IgD-negative memory B cell (primary cell): ENCODE measurements at regions not wholly inside any gene's neighbourhood (a gene's known extent, or its start where the extent isn't known, plus 50 kb on each side); places are given as distances from the start of the nearest gene placed in this dataset.

Experiments used
- H3K27ac Mint-ChIP-seq, 3 donors: one replicate each; pipeline ENCODE4 v1.8.0; 2020 to 2022; ENCODE audit warnings: mild to moderate bottlenecking in 3 of 3, mixed read lengths in 3 of 3, moderate library complexity in 1 of 3
- H3K27me3 Mint-ChIP-seq: one replicate; pipeline ENCODE4 v1.8.0; 2021; ENCODE audit warnings: mixed read lengths
- H3K36me3 Mint-ChIP-seq: one replicate; pipeline ENCODE4 v1.8.0; 2020; ENCODE audit warnings: mild to moderate bottlenecking, mixed read lengths
- H3K4me1 Mint-ChIP-seq, 3 donors: one replicate each; pipeline ENCODE4 v1.8.0; 2020 to 2022; ENCODE audit warnings: mixed read lengths in 3 of 3, mild to moderate bottlenecking in 1 of 3
- H3K4me3 Mint-ChIP-seq, 4 donors: one replicate each; pipeline ENCODE4 v1.8.0; 2020 to 2022; ENCODE audit warnings: mild to moderate bottlenecking in 4 of 4, mixed read lengths in 4 of 4, moderate library complexity in 3 of 4
- H3K9me3 Mint-ChIP-seq, 3 donors: one replicate each; pipeline ENCODE4 v1.8.0; 2020 to 2021; ENCODE audit warnings: mixed read lengths in 3 of 3, mild to moderate bottlenecking in 1 of 3

GRCh38 chr4:54540931-54541330 is 116.8 kb upstream of the KIT start:
- Mint-ChIP-seq H3K4me1 (peaks cover 0 to 1% (median 0%) of the 10 kb centered on the region in 3 donors), H3K9me3 (peaks cover 0 to 2% (median 0%) of the 10 kb centered on the region in 3 donors), H3K36me3 (no peaks in the 10 kb centered on the region), H3K27ac (no peak overlapping the region), H3K27me3 (peaks cover 1% of the 10 kb centered on the region), H3K4me3 (no peak overlapping the region)

GRCh38 chr4:54541426-54542118 is 116.2 kb upstream of the KIT start:
- H3K4me1 Mint-ChIP-seq = peaks cover 0 to 1% (median 0%) of the 10 kb centered on the region in 3 donors
- H3K4me3 Mint-ChIP-seq = no peak overlapping the region
- H3K27ac Mint-ChIP-seq = no peak overlapping the region

GRCh38 chr4:54542119-54542438 is 115.7 kb upstream of the KIT start:
- H3K36me3 Mint-ChIP-seq = no peaks in the 10 kb centered on the region
- H3K27ac Mint-ChIP-seq = no peak overlapping the region
- no peak overlapping the region for H3K4me3 Mint-ChIP-seq
- H3K4me1 Mint-ChIP-seq = peaks cover 0 to 1% (median 0%) of the 10 kb centered on the region in 3 donors
- H3K9me3 Mint-ChIP-seq = peaks cover 0 to 2% (median 0%) of the 10 kb centered on the region in 3 donors
- H3K27me3 Mint-ChIP-seq = peaks cover 1% of the 10 kb centered on the region

More at GRCh38 chr4:54541426-54542118, 116.2 kb upstream of the KIT start:
- no peaks in the 10 kb centered on the region for H3K36me3 Mint-ChIP-seq
- H3K9me3 Mint-ChIP-seq = peaks cover 0 to 2% (median 0%) of the 10 kb centered on the region in 3 donors
- H3K27me3 Mint-ChIP-seq = peaks cover 1% of the 10 kb centered on the region

GRCh38 chr4:54542540-54543041 is 115.2 kb upstream of the KIT start:
- Mint-ChIP-seq H3K4me1 (peaks cover 0 to 3% (median 0%) of the 10 kb centered on the region in 3 donors), H3K9me3 (peaks cover 0 to 2% (median 0%) of the 10 kb centered on the region in 3 donors), H3K36me3 (no peaks in the 10 kb centered on the region), H3K27ac (no peak overlapping the region), H3K4me3 (no peak overlapping the region), H3K27me3 (peaks cover 1% of the 10 kb centered on the region)

- H3K4me1 Mint-ChIP-seq = peaks cover 0 to 8% (median 4%) of the 10 kb centered on the region in 3 donors
- no peak overlapping the region for H3K27ac Mint-ChIP-seq
- peaks cover 0 to 2% (median 0%) of the 10 kb centered on the region in 3 donors for H3K9me3 Mint-ChIP-seq
- peaks cover 1% of the 10 kb centered on the region for H3K27me3 Mint-ChIP-seq
- H3K4me3 Mint-ChIP-seq = no peak overlapping the region
- H3K36me3 Mint-ChIP-seq = no peaks in the 10 kb centered on the region
Measured at GRCh38 chr4:54543088-54543795, 114.5 kb upstream of the KIT start.

- peaks cover 1% of the 10 kb centered on the region for H3K27me3 Mint-ChIP-seq
- no peaks in the 10 kb centered on the region for H3K36me3 Mint-ChIP-seq
- no peak overlapping the region for H3K4me3 Mint-ChIP-seq
- H3K27ac Mint-ChIP-seq = no peak overlapping the region
- peaks cover 0 to 8% (median 4%) of the 10 kb centered on the region in 3 donors for H3K4me1 Mint-ChIP-seq
- H3K9me3 Mint-ChIP-seq = peaks cover 0 to 2% (median 0%) of the 10 kb centered on the region in 3 donors
Measured at GRCh38 chr4:54545663-54546424, 111.9 kb upstream of the KIT start.

- H3K36me3 Mint-ChIP-seq = no peaks in the 10 kb centered on the region
- peaks cover 0 to 8% (median 4%) of the 10 kb centered on the region in 3 donors for H3K4me1 Mint-ChIP-seq
- H3K9me3 Mint-ChIP-seq = peaks cover 0 to 2% (median 0%) of the 10 kb centered on the region in 3 donors
- no peaks in the 10 kb centered on the region for H3K27me3 Mint-ChIP-seq
- peak overlapping the region in 1 of 4 donors; percentile 56 for H3K4me3 Mint-ChIP-seq
- H3K27ac Mint-ChIP-seq = no peak overlapping the region
Measured at GRCh38 chr4:54547299-54548097, 110.3 kb upstream of the KIT start.

GRCh38 chr4:54548098-54548620 is 109.6 kb upstream of the KIT start:
- Mint-ChIP-seq H3K27me3 (no peaks in the 10 kb centered on the region), H3K9me3 (peaks cover 0 to 2% (median 0%) of the 10 kb centered on the region in 3 donors), H3K4me3 (peak overlapping the region in 1 of 4 donors; percentile 56), H3K36me3 (no peaks in the 10 kb centered on the region), H3K4me1 (peaks cover 0 to 8% (median 4%) of the 10 kb centered on the region in 3 donors), H3K27ac (no peak overlapping the region)

GRCh38 chr4:54548831-54549460 is 108.8 kb upstream of the KIT start:
- no peaks in the 10 kb centered on the region for H3K36me3 Mint-ChIP-seq
- H3K9me3 Mint-ChIP-seq = peaks cover 0 to 5% (median 0%) of the 10 kb centered on the region in 3 donors
- no peak overlapping the region for H3K4me3 Mint-ChIP-seq
- peaks cover 0 to 8% (median 4%) of the 10 kb centered on the region in 3 donors for H3K4me1 Mint-ChIP-seq
- H3K27me3 Mint-ChIP-seq = no peaks in the 10 kb centered on the region
- no peak overlapping the region for H3K27ac Mint-ChIP-seq

- no peak overlapping the region for H3K4me3 Mint-ChIP-seq
Measured at GRCh38 chr4:54550395-54551171, 107.2 kb upstream of the KIT start.

GRCh38 chr4:54553001-54553400 is 104.8 kb upstream of the KIT start:
- H3K36me3 Mint-ChIP-seq = no peaks in the 10 kb centered on the region
- no peak overlapping the region for H3K4me3 Mint-ChIP-seq
- H3K27ac Mint-ChIP-seq = no peak overlapping the region
- H3K27me3 Mint-ChIP-seq = no peaks in the 10 kb centered on the region
- peaks cover 0 to 3% (median 0%) of the 10 kb centered on the region in 3 donors for H3K4me1 Mint-ChIP-seq
- peaks cover 0 to 3% (median 0%) of the 10 kb centered on the region in 3 donors for H3K9me3 Mint-ChIP-seq

More at GRCh38 chr4:54550395-54551171, 107.2 kb upstream of the KIT start:
- no peaks in the 10 kb centered on the region for H3K27me3 Mint-ChIP-seq
- H3K9me3 Mint-ChIP-seq = peaks cover 0 to 3% (median 0%) of the 10 kb centered on the region in 3 donors
- H3K27ac Mint-ChIP-seq = no peak overlapping the region
- no peaks in the 10 kb centered on the region for H3K36me3 Mint-ChIP-seq
- H3K4me1 Mint-ChIP-seq = peaks cover 0 to 8% (median 4%) of the 10 kb centered on the region in 3 donors

- peaks cover 0 to 3% (median 0%) of the 10 kb centered on the region in 3 donors for H3K9me3 Mint-ChIP-seq
- H3K36me3 Mint-ChIP-seq = no peaks in the 10 kb centered on the region
- no peaks in the 10 kb centered on the region for H3K27me3 Mint-ChIP-seq
- H3K4me3 Mint-ChIP-seq = no peak overlapping the region
- no peaks in the 10 kb centered on the region for H3K4me1 Mint-ChIP-seq
- H3K27ac Mint-ChIP-seq = no peak overlapping the region
Measured at GRCh38 chr4:54554339-54554990, 103.3 kb upstream of the KIT start.

GRCh38 chr4:54556051-54556450 is 101.7 kb upstream of the KIT start:
- Mint-ChIP-seq H3K9me3 (peaks cover 0 to 3% (median 0%) of the 10 kb centered on the region in 3 donors), H3K4me3 (no peak overlapping the region), H3K36me3 (peaks cover 2% of the 10 kb centered on the region), H3K27me3 (peaks cover 4% of the 10 kb centered on the region), H3K4me1 (no peaks in the 10 kb centered on the region), H3K27ac (no peak overlapping the region)
